GM12865 (cell line): ENCODE measurements at regions not wholly inside any gene's neighbourhood (a gene's known extent, or its start where the extent isn't known, plus 50 kb on each side); places are given as distances from the start of the nearest gene placed in this dataset.

Source experiments
- DNase-seq: peaks from one replicate; pipeline ENCODE4 v3.0.0; 2010; ENCODE audit warnings: low read depth
- H3K4me3 ChIP-seq: 2 replicates; pipeline ENCODE4 v1.5.1; 2011; ENCODE audit warnings: mild to moderate bottlenecking, low read depth, low read length, control low read depth
- CTCF ChIP-seq: IDR thresholded peaks from 2 replicates; pipeline ENCODE4 v1.5.1; 2011; ENCODE audit warnings: low read length, control low read depth, low read depth, inconsistent platforms; ENCODE audit not compliant: insufficient read depth; ENCODE audit errors: missing control alignments

- DNase-seq: no peak
- TF ChIP-seq CTCF: no peak
- H3K4me3 ChIP-seq: no peak overlapping the region
Observed at GRCh38 chr3:178194539-178194938, 341.7 kb upstream of the KCNMB2 start.

DNA sequence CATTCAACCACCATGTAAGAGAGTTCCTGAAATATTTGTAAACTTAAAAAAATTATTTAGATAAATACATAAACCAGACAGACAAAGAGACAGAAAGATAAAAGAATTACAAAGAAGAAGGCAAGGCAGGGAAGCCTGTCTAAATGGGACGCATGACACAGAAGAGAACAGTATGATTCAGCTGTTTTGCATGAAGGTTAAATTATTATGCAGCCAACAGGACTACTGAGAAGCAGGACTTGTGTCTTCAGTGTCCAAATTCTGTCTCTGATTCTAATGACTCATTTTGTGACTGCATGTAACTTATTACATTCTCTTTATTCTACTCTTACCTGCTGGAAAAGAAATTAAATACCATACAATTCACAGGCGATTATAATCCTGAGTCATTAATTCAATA is 340.4 kb upstream of the KCNMB2 start:
- H3K4me3 ChIP-seq: no peak overlapping the region
- peak; percentile 17 for DNase-seq
- no peak for TF ChIP-seq CTCF

DNA sequence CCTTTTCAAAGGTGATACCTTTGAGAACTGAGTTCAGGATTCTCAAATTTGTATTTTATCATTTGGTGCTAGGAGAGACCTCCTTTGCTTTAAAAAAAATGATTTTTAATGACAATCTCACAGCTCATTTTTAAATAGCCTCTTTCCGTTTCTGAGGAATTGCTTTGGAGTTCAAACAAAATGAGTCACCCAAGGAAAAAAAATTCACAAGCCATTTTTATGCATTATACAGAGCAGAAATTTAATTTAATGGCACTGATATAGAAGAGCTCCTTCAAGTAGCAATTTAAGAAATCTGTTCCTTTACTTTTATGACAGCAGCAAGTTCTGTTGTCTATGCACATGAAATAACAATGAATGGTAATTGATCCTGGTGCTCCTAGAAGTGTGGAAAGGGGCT is 337.9 kb upstream of the KCNMB2 start:
- DNase-seq: no peak
- no peak overlapping the region for H3K4me3 ChIP-seq
- no peak for TF ChIP-seq CTCF

GRCh38 chr3:178200316-178200715 is 335.9 kb upstream of the KCNMB2 start:
- no peak overlapping the region for H3K4me3 ChIP-seq
- no peak for TF ChIP-seq CTCF
- no peak for DNase-seq

- no peak for TF ChIP-seq CTCF
- H3K4me3 ChIP-seq: no peak overlapping the region
- no peak for DNase-seq
Observed at GRCh38 chr3:178201714-178202113, 334.5 kb upstream of the KCNMB2 start.

DNA sequence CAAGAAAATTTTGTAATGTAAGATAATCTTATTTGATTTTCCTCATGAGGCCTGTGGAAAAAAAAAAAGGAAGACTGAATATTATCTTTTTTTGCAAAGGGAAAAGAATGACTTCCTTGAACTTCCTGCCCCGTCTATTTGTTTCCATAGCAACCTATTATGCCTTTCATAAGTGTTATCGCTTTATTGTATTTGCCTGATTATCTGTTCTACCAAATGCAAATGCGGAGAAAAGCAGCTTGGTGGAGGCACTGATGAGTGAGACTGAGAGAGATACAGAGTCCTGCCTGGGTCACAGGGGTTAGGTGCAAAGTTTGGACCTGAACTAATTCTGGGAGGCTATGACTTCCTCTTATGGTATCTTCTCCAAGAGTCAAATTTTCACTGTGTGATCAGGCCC is 334.0 kb upstream of the KCNMB2 start:
- no peak for TF ChIP-seq CTCF
- no peak for DNase-seq

GRCh38 chr3:178203165-178203564 is 333.1 kb upstream of the KCNMB2 start:
- no peak for DNase-seq
- no peak for TF ChIP-seq CTCF
- no peak overlapping the region for H3K4me3 ChIP-seq

More for the DNA sequence above, 334.0 kb upstream of the KCNMB2 start:
- no peak overlapping the region for H3K4me3 ChIP-seq
